ENCODE measurements at regions not wholly inside any gene's neighbourhood (a gene's known extent, or its start where the extent isn't known, plus 50 kb on each side); places are given as distances from the start of the nearest gene placed in this dataset.

DNA sequence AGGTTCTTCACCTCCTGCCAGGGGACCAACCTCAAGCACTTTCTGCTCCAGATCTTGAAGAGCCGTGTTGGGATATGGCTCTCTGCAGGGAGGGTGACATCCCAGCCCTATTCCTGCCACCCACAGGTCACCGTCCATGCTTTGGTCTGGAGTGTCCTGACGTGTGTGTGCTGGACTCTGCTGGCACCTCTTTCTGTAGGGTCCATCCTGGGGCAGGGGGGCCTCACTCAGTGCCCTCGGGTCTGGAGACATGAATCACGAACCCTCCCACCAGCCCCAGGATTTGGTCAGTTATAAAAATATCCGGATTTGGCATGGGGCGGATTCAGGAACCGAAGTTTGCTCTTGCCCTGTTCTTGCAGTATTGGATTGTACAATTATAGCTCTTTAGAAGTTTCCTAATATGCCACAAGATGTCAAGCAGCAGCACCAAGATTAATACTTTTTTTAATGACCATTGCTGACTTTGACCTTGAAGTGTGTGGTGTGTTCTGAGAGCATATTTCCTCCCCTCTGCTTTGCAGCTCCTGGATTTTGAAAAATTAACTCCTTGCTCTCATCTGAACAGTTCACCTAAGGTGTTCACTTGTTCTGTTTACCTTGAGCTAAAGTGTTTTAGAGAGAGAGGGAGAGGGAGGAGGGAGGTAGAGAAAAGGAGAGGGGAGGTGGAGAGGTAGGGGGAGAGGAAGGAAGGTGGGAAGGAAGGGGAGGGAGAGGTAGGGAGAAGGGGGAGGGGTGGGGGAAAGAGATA, 95.4 kb upstream of the SHH start:
- TF ChIP-seq, protein P1, sequence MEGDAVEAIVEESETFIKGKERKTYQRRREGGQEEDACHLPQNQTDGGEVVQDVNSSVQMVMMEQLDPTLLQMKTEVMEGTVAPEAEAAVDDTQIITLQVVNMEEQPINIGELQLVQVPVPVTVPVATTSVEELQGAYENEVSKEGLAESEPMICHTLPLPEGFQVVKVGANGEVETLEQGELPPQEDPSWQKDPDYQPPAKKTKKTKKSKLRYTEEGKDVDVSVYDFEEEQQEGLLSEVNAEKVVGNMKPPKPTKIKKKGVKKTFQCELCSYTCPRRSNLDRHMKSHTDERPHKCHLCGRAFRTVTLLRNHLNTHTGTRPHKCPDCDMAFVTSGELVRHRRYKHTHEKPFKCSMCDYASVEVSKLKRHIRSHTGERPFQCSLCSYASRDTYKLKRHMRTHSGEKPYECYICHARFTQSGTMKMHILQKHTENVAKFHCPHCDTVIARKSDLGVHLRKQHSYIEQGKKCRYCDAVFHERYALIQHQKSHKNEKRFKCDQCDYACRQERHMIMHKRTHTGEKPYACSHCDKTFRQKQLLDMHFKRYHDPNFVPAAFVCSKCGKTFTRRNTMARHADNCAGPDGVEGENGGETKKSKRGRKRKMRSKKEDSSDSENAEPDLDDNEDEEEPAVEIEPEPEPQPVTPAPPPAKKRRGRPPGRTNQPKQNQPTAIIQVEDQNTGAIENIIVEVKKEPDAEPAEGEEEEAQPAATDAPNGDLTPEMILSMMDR (conservative IDR thresholded peaks at IDR 0.05 in 1 of 2, IDR thresholded peaks at IDR 0.05 in 1 of 2; ENCODE audit: low read depth in 1 of 2, low read length in 2 of 2), result no peak
- no peak for TF ChIP-seq EZH2 (IDR thresholded peaks at IDR 0.05; ENCODE audit: low read length, missing control alignments)
